ENCODE measurements at regions not wholly inside any gene's neighbourhood (a gene's known extent, or its start where the extent isn't known, plus 50 kb on each side); places are given as distances from the start of the nearest gene placed in this dataset.

- Histone ChIP-seq H3K9me3 (ENCODE audit: low read length) (no peaks in the 10 kb centered on the region), H3K9ac (ENCODE audit: low read length) (no peak overlapping the region), H3K27ac (ENCODE audit: low read length) (no peak overlapping the region), H3K4me2 (ENCODE audit: low read length) (no peak overlapping the region), H2AFZ (ENCODE audit: low read depth, low read length) (no peak overlapping the region), H3K27me3 (ENCODE audit: insufficient read depth, low read depth, low read length) (peaks cover 15% of the 10 kb centered on the region), H3K9me2 (ENCODE audit: insufficient read depth, low read length) (no peaks in the 10 kb centered on the region), H3K79me2 (replicated peaks; ENCODE audit: insufficient read depth, low read length) (no peaks in the 10 kb centered on the region), H3K36me3 (ENCODE audit: insufficient read depth, low read length) (no peaks in the 10 kb centered on the region), H3F3A (ENCODE audit: insufficient read depth, low read length, poor library complexity, severe bottlenecking) (no peaks in the 10 kb centered on the region), H4K20me1 (ENCODE audit: insufficient read depth) (no peaks in the 10 kb centered on the region), H3K4me3 (ENCODE audit: low read length) (no peak overlapping the region)
- TF ChIP-seq SMC3 (conservative IDR thresholded peaks at IDR 0.05; ENCODE audit: poor library complexity) (no peak), TAF1 (IDR thresholded peaks at IDR 0.05; ENCODE audit: low read depth) (no peak), REST (IDR thresholded peaks at IDR 0.05; ENCODE audit: borderline replicate concordance) (no peak), EZH2 (IDR thresholded peaks at IDR 0.05; ENCODE audit: borderline replicate concordance, insufficient read depth, low read length, poor library complexity, severe bottlenecking) (no peak), RAD21 (conservative IDR thresholded peaks at IDR 0.05) (no peak), CTCF (IDR thresholded peaks at IDR 0.05; ENCODE audit: poor library complexity, severe bottlenecking) (no peak), POLR2AphosphoS5 (IDR thresholded peaks at IDR 0.05) (no peak), EP300 (conservative IDR thresholded peaks at IDR 0.05; ENCODE audit: poor library complexity, severe bottlenecking) (no peak), MXI1 (conservative IDR thresholded peaks at IDR 0.05; ENCODE audit: poor library complexity, severe bottlenecking) (no peak)
Observed at GRCh38 chr17:79298799-79299198, 224.2 kb downstream of the ENGASE start.

- Histone ChIP-seq H2AFZ (ENCODE audit: low read depth, low read length) (no peak overlapping the region), H3K27me3 (ENCODE audit: insufficient read depth, low read depth, low read length) (peaks cover 17% of the 10 kb centered on the region), H3K79me2 (replicated peaks; ENCODE audit: insufficient read depth, low read length) (no peaks in the 10 kb centered on the region), H3K4me3 (ENCODE audit: low read length) (no peak overlapping the region), H3K9me2 (ENCODE audit: insufficient read depth, low read length) (no peaks in the 10 kb centered on the region), H3K9ac (ENCODE audit: low read length) (no peak overlapping the region), H3F3A (ENCODE audit: insufficient read depth, low read length, poor library complexity, severe bottlenecking) (no peaks in the 10 kb centered on the region), H3K36me3 (ENCODE audit: insufficient read depth, low read length) (no peaks in the 10 kb centered on the region), H4K20me1 (ENCODE audit: insufficient read depth) (no peaks in the 10 kb centered on the region), H3K9me3 (ENCODE audit: low read length) (no peaks in the 10 kb centered on the region), H3K27ac (ENCODE audit: low read length) (no peak overlapping the region), H3K4me2 (ENCODE audit: low read length) (no peak overlapping the region)
- TF ChIP-seq CTCF (IDR thresholded peaks at IDR 0.05; ENCODE audit: poor library complexity, severe bottlenecking) = no peak
- no peak for TF ChIP-seq EZH2 (IDR thresholded peaks at IDR 0.05; ENCODE audit: borderline replicate concordance, insufficient read depth, low read length, poor library complexity, severe bottlenecking)
- no peak for TF ChIP-seq REST (IDR thresholded peaks at IDR 0.05; ENCODE audit: borderline replicate concordance)
- no peak for TF ChIP-seq POLR2AphosphoS5 (IDR thresholded peaks at IDR 0.05)
- TF ChIP-seq RAD21 (conservative IDR thresholded peaks at IDR 0.05) = no peak
- TF ChIP-seq SMC3 (conservative IDR thresholded peaks at IDR 0.05; ENCODE audit: poor library complexity) = no peak
- TF ChIP-seq EP300 (conservative IDR thresholded peaks at IDR 0.05; ENCODE audit: poor library complexity, severe bottlenecking) = no peak
- TF ChIP-seq TAF1 (IDR thresholded peaks at IDR 0.05; ENCODE audit: low read depth) = no peak
- no peak for TF ChIP-seq MXI1 (conservative IDR thresholded peaks at IDR 0.05; ENCODE audit: poor library complexity, severe bottlenecking)
Observed at GRCh38 chr17:79296243-79296642, 221.6 kb downstream of the ENGASE start.

Measured in neural cell (in vitro differentiated cells).